HS-5 (cell line): ENCODE measurements at regions not wholly inside any gene's neighbourhood (a gene's known extent, or its start where the extent isn't known, plus 50 kb on each side); places are given as distances from the start of the nearest gene placed in this dataset.
"Not testable (repeated sequence)": the region's sequence is repeated elsewhere in the genome, so short reads cannot be mapped to it uniquely, and the experiment has no call there.

Source experiments
- DNase-seq: peaks from one replicate; pipeline ENCODE4 v3.0.0-alpha.2; 2012; ENCODE audit warnings: low read depth

DNA sequence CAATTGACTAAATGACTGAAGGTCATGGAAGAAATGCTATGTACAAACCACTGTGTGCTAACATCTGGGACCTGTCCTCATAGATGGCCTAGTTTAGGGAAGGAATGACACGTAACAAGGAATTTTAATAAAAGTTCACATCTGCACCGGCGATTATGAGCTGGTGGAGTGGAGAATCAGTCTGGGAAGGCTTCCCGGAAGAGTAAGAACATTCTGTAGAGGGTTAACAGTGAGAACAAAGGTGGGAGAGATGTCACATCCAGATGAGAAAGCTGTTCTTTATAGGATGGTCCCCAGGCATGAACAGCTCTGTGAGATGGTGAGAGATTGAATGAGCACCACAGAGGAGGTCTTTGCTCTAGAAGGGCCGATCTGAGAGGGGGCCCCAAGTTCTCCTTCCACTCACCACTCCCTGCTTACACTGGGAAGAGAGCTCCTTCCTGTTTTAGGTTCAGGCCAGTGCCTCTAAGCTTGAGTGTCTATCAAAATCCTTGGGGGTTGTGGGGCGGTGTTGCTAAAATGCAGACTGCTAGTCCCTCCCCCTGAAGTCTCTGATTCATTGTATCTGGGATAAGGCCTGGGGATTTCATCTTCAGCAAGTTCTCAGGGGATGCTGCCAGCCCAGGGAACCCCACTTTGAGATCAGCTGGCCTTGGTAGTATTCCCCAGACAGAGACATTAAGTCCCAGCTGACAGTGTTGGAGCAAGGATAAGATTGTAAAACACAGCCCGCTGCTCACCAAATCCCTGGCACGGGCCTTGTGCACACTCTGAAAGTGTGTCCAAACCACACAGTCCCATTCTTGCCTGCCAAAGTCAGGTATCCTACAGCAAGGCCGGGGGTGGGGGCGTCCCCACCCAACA, 294.7 kb upstream of the MAF start:
- no peak for DNase-seq

DNA sequence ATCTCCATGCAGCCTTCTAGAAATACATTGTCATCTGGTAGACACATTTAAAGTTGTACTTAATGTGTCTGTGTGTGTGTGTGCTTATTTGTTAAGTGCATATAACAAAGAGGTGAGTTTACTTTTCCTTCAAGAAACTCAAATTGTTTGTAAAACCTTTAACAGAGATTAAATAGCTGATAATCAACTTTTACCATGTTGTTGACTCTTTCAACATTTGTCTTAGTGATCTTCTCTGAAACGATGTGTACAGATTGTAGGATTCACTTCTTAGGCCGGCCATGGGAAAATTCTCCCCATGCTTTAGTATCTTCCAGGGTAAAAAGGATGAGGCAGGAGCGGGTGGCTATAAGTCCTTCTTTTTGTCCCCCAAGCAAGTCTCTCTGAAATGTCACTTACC, 292.9 kb upstream of the MAF start:
- no peak for DNase-seq

DNA sequence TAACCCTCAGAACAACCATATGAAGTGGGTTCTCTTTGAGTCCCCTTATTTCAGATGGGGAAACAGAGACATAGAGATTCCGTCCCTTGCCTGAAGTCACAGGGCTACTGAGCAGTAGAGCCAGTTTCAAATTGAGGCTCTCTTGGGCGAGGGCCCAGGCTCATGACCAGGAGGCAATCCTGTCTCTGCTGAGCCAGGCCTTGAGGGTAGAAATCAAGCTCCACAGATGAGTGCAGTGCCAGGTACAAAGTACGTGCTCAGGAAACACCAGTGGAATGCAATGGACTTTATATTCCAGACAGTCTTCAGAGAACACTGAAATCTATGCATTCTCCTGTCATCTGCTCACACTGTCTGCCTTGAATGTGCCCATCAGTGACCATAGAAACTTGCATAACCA, 291.7 kb upstream of the MAF start:
- DNase-seq, result no peak

DNA sequence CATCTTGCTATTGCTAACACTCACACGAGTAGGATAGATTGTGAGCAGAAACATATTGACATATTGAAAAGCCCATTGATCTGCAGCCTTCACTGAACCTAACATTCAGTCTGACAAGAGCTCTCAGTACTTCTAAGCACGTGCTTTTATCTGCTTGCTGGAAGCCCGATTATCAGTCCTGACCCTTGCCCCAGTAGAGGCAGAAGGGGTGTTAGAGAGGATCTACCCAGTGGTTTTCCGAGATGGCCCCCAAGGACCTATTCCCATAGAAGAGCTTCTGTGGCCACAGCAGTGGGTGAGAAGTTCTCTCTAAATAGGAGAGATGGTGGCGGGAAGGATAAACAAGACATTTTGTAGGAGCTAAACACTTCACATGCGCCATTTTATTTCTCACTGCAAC, 290.9 kb upstream of the MAF start:
- no peak for DNase-seq

DNA sequence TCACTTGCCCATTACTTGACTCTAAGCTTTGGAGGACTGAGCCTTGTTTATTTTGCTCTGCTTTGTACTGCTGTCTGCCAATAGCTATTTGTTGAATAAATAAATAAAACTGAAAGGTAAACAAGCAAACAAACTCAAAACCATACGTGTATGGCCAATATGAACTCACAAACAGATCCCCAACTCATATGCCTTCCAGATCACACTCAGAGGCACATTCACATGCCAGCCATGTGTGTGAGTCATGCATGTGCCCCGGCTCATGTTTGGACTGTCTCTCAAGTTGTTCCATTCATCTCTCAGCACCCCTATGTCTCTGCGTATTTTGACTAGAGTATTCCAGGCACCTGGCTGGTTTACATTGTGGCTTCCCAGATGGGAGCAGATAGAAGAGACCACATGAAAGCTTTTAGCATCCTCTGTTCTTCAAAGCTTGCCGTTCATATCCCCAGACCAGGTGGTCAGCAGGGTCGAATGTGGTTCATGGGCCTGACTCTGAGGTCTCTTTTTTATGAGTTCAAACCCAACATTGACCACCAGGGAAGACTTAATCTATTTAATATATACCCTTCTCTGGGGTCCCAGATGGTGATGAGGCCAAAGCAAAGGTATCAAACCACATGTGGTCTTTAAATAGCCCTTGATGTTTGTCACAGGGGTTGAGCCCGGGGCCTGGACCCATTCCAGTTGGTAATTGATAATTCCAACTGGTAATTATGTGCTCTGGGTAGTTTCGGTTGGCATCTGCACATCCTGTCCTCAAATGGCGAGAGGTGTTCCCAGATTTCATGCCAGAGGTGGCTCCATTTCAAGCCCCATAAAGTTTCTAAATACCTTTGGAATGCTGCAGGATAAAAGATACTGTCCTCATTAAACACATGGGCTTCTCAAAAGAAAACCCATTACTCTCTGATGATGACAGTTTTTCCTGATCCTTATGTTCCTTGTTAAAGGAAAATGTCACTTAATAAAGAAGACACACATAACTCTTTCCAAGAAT, 287.3 kb upstream of the MAF start:
- DNase-seq, result no peak

DNA sequence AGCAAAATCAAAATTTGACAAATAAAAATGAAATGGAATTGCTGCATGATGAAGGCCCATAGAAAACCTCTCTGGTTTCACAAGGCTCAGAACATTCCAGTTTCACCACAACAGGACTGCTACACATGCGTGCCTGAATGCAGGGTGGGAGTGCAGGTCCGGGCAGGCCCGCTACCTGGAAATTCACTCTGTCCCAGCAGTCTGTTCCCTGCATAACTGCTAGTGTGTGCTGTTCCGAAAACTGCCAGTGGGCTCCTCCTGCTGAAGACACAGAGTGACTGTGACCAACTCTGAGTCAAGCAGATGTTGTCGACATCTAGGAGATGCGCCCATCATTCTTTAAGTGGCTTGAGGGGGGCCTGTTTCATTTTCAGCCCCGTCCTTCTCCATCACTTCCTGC, 284.8 kb upstream of the MAF start:
- no peak for DNase-seq

DNA sequence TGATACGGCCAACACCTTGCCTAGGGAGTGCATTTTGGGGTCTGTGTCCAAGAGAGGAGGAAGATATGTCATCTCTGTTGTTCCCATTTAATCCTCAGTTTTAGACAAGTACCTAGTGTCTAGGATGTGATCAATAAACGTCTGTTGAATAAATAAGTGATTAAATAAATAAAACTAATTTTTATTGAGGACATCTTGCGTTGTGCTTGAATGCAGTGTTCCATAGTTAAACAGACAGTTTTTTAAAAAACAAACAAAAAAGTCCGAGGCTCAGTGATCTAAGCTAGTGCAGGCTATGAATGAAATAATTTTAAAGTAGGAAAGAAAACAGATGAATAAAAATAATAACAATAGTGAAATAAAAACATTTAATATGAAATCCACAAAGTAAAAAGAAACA, 283.0 kb upstream of the MAF start:
- DNase-seq, result no peak

DNA sequence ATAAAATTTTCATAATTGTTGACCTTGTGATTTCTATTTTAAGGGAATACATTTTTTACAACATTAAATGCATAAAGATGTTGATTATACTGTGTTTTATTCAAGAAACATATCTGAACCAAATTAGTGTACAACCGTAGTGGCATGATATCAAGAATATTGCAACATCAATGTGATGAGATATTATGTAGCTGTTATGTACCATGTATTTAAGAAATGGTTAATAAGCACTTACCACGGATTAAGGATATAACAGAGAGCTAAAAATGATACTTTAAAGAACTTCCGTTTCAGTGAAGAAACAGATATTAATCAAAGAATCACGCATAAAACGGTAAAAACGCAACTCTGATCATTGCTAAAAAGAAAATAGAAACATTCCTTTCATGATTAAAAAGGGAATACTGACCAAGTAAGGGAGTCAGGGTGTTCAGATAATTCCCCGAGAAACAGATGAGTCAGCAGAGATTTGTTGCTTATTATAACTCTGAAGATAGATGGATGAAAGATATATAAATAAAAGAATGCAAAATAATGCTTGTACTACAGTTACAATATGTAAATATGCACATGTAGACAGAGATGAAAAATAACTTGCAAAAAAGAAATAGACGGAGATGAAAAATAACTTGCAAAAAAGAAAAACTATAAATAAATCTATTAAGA, 281.9 kb upstream of the MAF start:
- DNase-seq, result no peak

DNA sequence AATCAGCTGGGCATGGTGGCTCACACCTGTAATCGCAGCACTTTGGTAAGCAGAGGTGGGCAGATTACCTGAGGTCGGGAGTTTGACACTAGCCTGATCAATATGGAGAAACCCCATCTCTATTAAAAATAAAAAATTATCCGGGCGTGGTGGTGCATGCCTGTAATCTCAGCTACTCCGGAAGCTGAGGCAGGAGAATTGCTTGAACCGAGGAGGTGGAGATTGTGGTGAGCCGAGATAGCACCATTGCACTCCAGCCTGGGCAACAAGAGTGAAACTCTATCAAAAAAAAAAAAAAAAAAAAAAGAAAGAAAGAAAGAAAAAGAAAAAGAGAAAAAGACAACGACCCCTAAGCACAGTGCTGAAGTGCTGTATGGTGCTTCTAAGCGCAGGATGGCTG, 280.6 kb upstream of the MAF start:
- not testable (repeated sequence) for DNase-seq

DNA sequence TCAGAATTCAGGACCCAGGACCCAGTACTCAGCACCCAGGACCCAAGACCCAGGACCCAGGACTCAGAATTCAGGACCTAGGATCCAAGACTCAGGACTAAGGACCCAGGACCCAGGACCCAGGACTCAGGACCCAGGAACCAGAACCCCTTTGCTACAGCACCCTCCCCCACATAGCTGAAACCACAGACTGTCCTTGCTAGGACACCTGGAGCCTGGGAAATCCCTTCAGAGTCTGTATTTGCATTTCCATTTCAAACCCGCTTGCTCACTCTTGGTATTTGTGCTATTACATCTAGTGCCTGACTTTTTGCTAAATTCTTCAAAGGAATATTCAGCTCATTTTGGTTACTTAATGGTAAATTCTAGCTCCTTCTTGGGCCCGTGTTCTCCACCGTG, 275.8 kb upstream of the MAF start:
- DNase-seq, result no peak

DNA sequence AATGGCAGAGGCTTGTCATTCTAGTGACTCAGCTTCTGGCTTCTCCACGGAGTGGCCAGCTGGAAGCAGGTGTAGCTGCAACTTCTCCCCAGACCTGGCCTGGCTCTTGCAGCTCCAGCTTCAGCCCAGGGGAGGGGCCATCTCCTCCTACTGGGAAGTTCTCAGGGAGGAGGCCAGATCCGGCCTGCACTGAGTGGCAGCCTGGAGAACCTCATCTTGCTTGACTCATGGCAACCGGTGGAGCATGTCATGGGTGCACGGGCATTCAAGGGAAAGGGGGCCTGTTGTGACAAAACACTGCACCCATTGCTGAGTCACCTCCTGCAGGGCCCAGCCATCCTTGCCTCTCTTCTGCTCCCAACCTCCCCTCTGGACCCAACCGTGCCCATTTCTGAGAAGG, 273.9 kb upstream of the MAF start:
- no peak for DNase-seq

DNA sequence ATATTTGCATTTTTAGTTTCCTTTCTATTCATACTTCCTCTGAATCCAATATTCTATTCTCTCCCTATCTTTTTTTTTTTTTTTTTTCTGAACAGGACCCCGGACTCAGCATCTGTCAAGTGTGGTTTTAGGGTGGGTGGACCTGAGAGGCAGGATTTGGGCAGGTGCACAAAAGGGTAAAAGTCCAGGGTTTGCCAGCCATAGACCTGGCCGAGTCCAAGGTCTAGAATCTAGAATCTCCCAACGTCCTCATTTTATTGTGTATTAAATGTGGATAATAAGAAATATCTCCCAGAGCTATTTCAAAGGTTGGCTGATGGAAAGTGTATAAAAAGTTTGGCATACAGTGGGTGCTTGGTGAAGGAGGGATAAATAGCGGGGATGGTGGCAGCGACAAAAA, 273.3 kb upstream of the MAF start:
- no peak for DNase-seq

DNA sequence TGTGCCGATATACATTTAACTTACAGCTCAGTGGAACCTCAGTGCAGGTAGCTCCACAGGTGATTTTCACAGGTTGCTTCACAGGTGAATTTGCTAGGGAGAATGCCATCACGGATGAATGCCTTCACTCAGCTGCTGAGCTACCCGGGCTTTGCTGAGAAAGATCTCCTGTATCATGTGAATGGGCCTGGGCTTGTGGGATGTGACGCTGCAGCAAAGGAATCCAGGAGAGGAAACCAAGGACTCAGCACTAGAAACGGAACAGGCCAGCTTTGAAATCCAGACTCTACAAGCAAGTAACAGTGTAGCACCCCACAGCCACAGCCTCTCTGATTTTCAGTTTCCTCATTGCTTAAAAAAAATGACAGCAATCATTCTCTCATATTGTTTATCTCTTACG, 271.4 kb upstream of the MAF start:
- DNase-seq, result no peak

DNA sequence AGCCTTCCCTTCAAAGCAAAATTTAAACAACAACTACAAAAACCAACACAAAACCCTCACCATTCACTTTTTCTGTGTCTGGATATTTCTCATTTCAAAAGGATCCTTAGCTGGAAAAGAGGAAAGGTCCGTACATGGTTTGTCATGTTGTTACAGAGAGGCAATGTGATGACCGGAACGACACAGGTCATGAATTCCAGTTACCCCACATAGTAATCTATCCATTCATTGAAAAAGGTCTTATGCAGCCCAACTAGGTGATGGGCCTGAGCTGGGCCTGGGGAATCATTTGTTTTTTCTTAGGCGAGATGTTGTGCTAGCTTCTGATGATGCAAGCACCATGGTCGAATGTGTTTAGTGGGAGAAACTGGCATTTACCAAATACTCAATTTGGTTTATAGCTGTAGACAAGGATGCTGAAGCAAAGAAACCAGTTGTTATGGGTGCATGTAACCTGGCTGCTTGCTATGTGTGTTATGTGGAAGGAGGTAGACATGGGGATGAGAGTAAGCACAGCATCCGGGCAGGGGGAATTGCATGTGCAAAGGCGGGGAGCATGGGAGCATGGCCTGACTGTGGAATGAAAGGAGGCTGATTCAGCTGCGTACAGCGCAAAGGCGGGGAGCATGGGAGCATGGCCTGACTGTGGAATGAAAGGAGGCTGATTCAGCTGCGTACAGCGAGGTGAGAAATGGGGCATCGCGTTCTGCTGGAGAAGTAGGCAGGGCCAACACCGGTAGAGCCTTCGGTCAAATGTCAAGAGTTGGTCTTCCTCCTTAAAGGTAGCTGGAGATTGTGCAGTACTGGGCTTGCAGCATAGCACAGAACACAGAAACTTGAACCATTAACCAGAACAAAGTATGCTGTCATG, 269.7 kb upstream of the MAF start:
- DNase-seq, result no peak

DNA sequence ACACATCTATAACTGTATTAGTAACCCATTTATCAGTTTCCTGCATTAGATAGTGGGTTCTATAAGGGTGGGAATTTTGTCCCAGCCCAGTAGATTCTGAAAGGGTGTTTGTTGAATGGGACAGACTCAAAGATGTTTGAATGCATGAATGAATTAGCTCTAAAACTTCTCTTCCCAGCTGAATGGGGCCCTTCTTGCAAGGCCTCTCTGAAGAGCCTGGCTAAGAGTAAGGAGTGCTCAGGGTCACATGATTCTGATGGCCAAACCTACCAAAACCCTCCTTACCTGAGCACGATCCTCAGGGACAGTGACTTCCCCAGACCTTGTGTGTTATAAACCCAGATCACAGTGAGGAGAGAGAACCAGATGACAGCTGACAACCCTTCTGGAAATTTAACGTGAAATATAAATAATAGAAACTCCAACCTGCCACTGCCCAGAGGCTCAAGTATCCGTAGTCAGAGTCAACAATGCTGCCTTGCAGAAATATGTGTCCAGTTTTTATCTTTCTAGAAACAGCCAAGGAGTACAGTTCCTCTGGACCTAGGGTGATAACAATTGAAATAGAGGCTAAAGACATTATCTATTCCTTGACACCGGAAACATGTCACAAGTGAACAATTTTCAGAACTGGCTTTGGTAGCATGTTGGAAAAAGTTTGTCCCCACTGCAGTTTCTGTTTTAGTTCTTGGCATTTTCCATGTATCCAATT, 268.9 kb upstream of the MAF start:
- DNase-seq, result no peak

DNA sequence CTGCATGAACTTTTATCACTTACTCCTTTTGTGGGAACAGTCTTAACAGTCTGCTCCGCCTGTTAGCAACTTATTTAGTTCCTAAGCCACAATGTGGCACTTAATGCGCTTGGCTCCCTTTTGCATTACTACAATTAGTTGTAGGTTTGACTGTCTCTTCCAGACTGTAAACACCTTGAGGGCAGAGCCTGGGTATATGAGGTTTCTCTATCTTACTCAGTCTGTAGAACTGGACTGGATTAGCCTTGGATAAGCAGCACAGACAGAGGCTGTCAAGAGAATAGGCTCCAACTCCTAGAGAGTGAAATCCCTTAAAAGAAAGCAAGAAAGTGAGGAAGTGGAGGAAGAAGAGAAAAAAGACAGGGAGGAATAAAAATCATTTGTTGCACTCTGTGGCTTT, 268.3 kb upstream of the MAF start:
- DNase-seq, result no peak

DNA sequence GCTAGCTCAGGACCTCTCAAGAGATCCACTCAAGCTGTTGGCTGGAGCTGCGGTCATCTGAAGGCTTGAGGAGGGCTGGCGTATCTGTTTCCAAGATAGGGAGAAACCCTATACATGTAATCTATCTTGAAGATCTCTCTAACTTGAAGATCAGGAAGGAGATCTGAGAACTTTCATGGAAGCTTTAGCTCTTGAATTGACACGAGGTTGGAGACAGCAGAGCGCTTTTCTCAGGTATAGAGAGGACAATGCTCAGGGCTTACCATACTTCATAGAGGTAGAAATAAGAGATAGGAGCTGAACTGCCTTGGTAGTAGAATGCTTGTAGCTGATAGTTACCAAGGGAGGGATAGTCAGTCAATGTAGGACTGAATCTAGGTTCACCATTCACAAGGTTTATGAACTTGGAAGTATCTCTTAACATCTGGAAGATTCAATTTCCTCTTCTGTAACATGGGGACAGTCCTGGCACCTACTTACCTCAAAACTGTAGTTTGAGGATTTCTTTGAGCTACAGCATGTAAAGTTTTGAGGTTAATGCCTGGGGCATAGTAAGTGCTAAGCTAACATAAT, 267.0 kb upstream of the MAF start:
- no peak for DNase-seq

DNA sequence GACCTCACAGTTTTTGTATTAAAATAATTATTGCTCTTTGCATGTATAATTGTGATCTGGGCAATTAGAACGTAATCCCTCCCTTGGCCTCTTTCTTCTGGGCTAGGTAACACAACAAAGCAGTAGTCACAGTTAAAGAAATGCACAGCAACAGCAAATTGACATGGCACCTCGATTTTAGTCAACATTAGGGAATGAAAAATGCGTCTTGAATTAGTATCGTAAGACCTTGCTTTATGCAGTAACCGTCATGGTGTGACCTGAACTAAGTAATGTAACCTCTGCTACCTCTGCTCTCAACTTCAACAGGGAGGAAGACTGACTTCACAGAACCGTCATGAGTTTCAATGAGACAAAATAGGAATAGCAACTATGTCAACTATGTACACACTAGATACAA, 265.4 kb upstream of the MAF start:
- DNase-seq, result no peak

DNA sequence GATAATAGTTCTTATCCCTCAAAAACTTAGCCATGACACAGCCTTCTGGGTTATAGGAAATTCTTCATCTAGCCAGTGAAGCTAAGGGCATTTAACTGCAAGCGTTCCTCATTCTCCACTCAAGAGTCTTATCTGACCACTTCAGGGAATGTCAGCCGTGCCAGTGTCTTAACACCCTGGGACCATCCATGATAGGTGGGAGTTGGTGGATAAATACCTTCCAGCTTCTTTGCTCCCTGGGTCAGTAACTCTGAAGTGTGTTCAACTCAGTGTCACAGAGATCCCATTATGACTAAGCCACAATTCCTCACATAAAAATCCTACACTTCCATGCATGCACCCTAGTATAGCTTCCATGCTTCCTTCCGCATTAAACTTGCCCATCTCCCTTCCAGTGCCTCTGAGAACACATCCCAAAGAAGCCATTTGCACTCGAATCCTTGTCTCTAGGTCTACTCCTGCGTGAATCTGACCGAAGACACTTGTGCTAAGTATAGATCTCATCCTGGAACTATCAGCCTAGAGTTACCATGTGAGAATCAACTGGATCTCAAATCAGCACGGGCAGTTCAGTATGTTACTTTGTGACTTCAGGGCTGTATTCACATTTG, 264.3 kb upstream of the MAF start:
- DNase-seq, result no peak
